ENCODE measurements at regions not wholly inside any gene's neighbourhood (a gene's known extent, or its start where the extent isn't known, plus 50 kb on each side); places are given as distances from the start of the nearest gene placed in this dataset.

GRCh38 chrX:95291561-95291960 lies 1393.1 kb upstream of the DIAPH2 start:
- no peak for TF ChIP-seq CTCF (conservative IDR thresholded peaks at IDR 0.05; ENCODE audit: low read depth, low read length)
- TF ChIP-seq EZH2 (IDR thresholded peaks at IDR 0.05; ENCODE audit: low read length, unreplicated experiment): no peak
- TF ChIP-seq EZH2phosphoT487 (IDR thresholded peaks at IDR 0.05; ENCODE audit: borderline replicate concordance, low read length): no peak
